GM12878 (cell line): ENCODE measurements at regions not wholly inside any gene's neighbourhood (a gene's known extent, or its start where the extent isn't known, plus 50 kb on each side); places are given as distances from the start of the nearest gene placed in this dataset.

Source experiments
- ATAC-seq: fragments of 200-7000 bp; cut with Tn5 transposase; 3 replicates; pipeline ENCODE4 v1.9.1; 2020; ENCODE audit warnings: mild to moderate bottlenecking, moderate library complexity
- BruUV-seq: library from RNA; stranded (reverse); fragments of 400-500 nt; replicated peaks from 2 replicates; lab custom pipeline; 2021; lab: Mats Ljungman, UMichigan
- CTCF ChIA-PET: fragments of 300-600 bp; sonication (Branson Sonifier 250); formaldehyde crosslinking; extraction: SDS; loops from one replicate; lab custom pipeline; 2021; ENCODE audit warnings: inconsistent platforms; lab: Yijun Ruan, JAX
- POLR2A ChIA-PET: fragments of 350-600 bp; formaldehyde crosslinking; extraction: SDS; loops from one replicate; lab custom pipeline; 2021; ENCODE audit warnings: inconsistent platforms; lab: Charles Lee
- RAD21 ChIA-PET: fragments of 300-600 bp; sonication (Branson Sonifier 250); formaldehyde crosslinking; loops from one replicate; lab custom pipeline; 2023; ENCODE audit warnings: antibody characterized with exemption; ENCODE audit not compliant: unreplicated experiment; lab: Charles Lee
- SMC1A ChIA-PET: fragments of 300-600 bp; sonication (Branson Sonifier 250); formaldehyde crosslinking; loops from one replicate; lab custom pipeline; 2023; ENCODE audit not compliant: unreplicated experiment, uncharacterized antibody; lab: Charles Lee
- DNase-seq: peaks from one replicate; pipeline ENCODE4 v3.0.0-alpha.2; 2011; ENCODE audit warnings: low read depth, low spot score
- FAIRE-seq: peaks from 3 replicates; lab custom pipeline; 2011; peaks lifted over from hg19 to GRCh38; lab: Jason Lieb, UNC
- H2AFZ ChIP-seq: 2 replicates; pipeline ENCODE4 v1.6.0; 2011; ENCODE audit warnings: low read depth, low read length, control low read depth; ENCODE audit not compliant: control insufficient read depth
- H3K27ac ChIP-seq: 2 replicates; pipeline ENCODE4 v1.5.1; 2011; ENCODE audit warnings: control low read depth; ENCODE audit not compliant: control insufficient read depth, insufficient read depth
- H3K27me3 ChIP-seq, 2 experiments: replicated peaks in 1 of 2; 2 replicates each; pipeline versions ENCODE4 v1.6.0 to v1.6.1; 2011; ENCODE audit warnings: low read length in 1 of 2; ENCODE audit not compliant: control insufficient read depth in 2 of 2, insufficient read depth in 2 of 2
- H3K36me3 ChIP-seq, 2 experiments: 2 replicates each; pipeline ENCODE4 v1.5.1; 2011; ENCODE audit warnings: low read length in 1 of 2; ENCODE audit not compliant: control insufficient read depth in 2 of 2, insufficient read depth in 2 of 2
- H3K4me1 ChIP-seq: 2 replicates; pipeline ENCODE4 v1.6.1; 2011; ENCODE audit warnings: mild to moderate bottlenecking, low read length, moderate library complexity, mixed read lengths; ENCODE audit not compliant: control insufficient read depth, insufficient read depth
- H3K4me2 ChIP-seq: 2 replicates; pipeline ENCODE4 v1.6.0; 2011; ENCODE audit warnings: control low read depth; ENCODE audit not compliant: control insufficient read depth, insufficient read depth
- H3K4me3 ChIP-seq: fragments of 200-600 bp; sonication (generic); 2 replicates; pipeline ENCODE4 v1.5.1; 2016
- H3K79me2 ChIP-seq: 2 replicates; pipeline ENCODE4 v1.6.0; 2011; ENCODE audit warnings: low read length; ENCODE audit not compliant: control insufficient read depth, insufficient read depth
- H3K9ac ChIP-seq: 2 replicates; pipeline ENCODE4 v1.8.0; 2011; ENCODE audit warnings: low read length, control low read depth, mixed read lengths; ENCODE audit not compliant: control insufficient read depth, insufficient read depth
- H3K9me3 ChIP-seq: replicated peaks from 3 replicates; pipeline ENCODE4 v1.5.1; 2011; ENCODE audit warnings: mild to moderate bottlenecking, low read length; ENCODE audit not compliant: control insufficient read depth, insufficient read depth
- H4K20me1 ChIP-seq: 2 replicates; pipeline ENCODE4 v1.6.0; 2011; ENCODE audit not compliant: control insufficient read depth, insufficient read depth
- CEBPB ChIP-seq, 2 experiments: fragments of 150-350 bp in 1 of 2; IDR thresholded peaks; 2 replicates each; pipeline ENCODE4 v1.6.1; 2012 to 2014; ENCODE audit warnings: low read depth in 2 of 2, low read length in 2 of 2, borderline replicate concordance in 1 of 2, inconsistent platforms in 1 of 2
- ESRRA ChIP-seq: IDR thresholded peaks from 2 replicates; pipeline ENCODE4 v1.6.1; 2012; ENCODE audit warnings: mild to moderate bottlenecking, low read length, improper control_type of control experiment
- MTA3 ChIP-seq: IDR thresholded peaks from 2 replicates; pipeline ENCODE4 v1.6.1; 2012; ENCODE audit warnings: low read length, inconsistent platforms, borderline replicate concordance
- NR2C2 ChIP-seq: IDR thresholded peaks from 2 replicates; pipeline ENCODE4 v1.6.1; 2011; ENCODE audit warnings: borderline replicate concordance, low read depth; ENCODE audit not compliant: control insufficient read depth, insufficient read length
- PAX5 ChIP-seq: IDR thresholded peaks from 2 replicates; pipeline ENCODE4 v1.6.1; 2011; ENCODE audit warnings: low read depth, low read length, borderline replicate concordance
- RBBP5 ChIP-seq: fragments of 200-600 bp; sonication (generic); conservative IDR thresholded peaks from 2 replicates; pipeline ENCODE4 v1.6.1; 2016
- SIX5 ChIP-seq: IDR thresholded peaks from 2 replicates; pipeline ENCODE4 v1.6.1; 2011; ENCODE audit warnings: mild to moderate bottlenecking, low read depth, low read length, moderate library complexity; ENCODE audit not compliant: severe bottlenecking
- SMC3 ChIP-seq: IDR thresholded peaks from 2 replicates; pipeline ENCODE4 v1.6.1; 2011; ENCODE audit warnings: low read length, improper control_type of control experiment, borderline replicate concordance
- ZBED1 ChIP-seq: IDR thresholded peaks from 2 replicates; pipeline ENCODE4 v1.6.1; 2016; ENCODE audit warnings: borderline replicate concordance
- ZNF24 ChIP-seq: fragments of 450-650 bp; IDR thresholded peaks from 2 replicates; pipeline ENCODE4 v1.6.1; 2017; ENCODE audit warnings: antibody characterized with exemption, mild to moderate bottlenecking
- ZNF384 ChIP-seq: IDR thresholded peaks from 2 replicates; pipeline ENCODE4 v1.6.1; 2012; ENCODE audit warnings: low read depth, mild to moderate bottlenecking, low read length, improper control_type of control experiment, borderline replicate concordance
- WGBS: methylation state at CpG from one replicate; pipeline ENCODE4 v1.1.6; 2016; ENCODE audit warnings: low lambda C conversion rate; ENCODE audit not compliant: insufficient replicate concordance, insufficient coverage; ENCODE audit errors: missing lambda C conversion rate; 5-methylcytosine and 5-hydroxymethylcytosine counted together
- in situ Hi-C: fragments of 300-500 bp; cut with MboI; formaldehyde crosslinking; loops from 9 replicates; pipeline ENCODE4 v1.14.3; 2018; ENCODE audit warnings: mixed read lengths
- intact Hi-C: fragments of 100-400 bp; cut with micrococcal nuclease; formaldehyde crosslinking; loops from one replicate; pipeline ENCODE4 v1.14.2; 2022; ENCODE audit not compliant: unreplicated experiment
- TF ChIP-seq, protein P1 (sequence below): fragments of 450-650 bp; IDR thresholded peaks from 2 replicates; pipeline ENCODE4 v1.6.1; 2017; ENCODE audit warnings: mild to moderate bottlenecking
- TF ChIP-seq, protein P2 (sequence below): IDR thresholded peaks from 2 replicates; pipeline ENCODE4 v1.6.1; 2011; ENCODE audit warnings: low read depth, low read length, improper control_type of control experiment, borderline replicate concordance
- TF ChIP-seq, protein P3 (sequence below), 3 experiments: IDR thresholded peaks in 2 of 3; conservative IDR thresholded peaks in 1 of 3; 2 replicates each; pipeline ENCODE4 v1.5.1; 2011; ENCODE audit warnings: low read depth in 3 of 3, low read length in 3 of 3, mild to moderate bottlenecking in 3 of 3, control low read depth in 2 of 3, moderate library complexity in 2 of 3, inconsistent platforms in 1 of 3, mixed read lengths in 1 of 3; ENCODE audit not compliant: control insufficient read depth in 2 of 3, insufficient read depth in 1 of 3; ENCODE audit errors: extremely low read depth in 1 of 3

DNA sequence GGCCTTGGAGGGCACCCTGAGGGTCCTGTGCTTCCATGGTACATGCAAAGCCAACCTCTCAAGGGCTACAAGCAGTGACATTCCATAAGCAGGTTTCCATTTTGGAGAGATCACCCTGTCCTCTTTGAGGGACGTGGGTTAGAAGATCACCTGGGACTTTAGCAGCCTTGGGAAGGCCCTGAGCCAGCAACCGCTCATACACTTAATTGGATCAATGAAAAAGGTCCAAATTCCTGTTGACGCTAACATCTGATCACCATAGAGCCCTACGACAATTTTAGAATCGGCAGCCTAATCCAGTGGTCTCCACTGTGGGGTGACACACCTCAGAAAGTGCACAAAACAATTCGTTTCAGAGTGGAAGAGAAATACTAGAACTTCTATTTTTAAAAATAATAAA is 196.0 kb upstream of the NR3C1 start (continued):
- TF ChIP-seq, protein P1, sequence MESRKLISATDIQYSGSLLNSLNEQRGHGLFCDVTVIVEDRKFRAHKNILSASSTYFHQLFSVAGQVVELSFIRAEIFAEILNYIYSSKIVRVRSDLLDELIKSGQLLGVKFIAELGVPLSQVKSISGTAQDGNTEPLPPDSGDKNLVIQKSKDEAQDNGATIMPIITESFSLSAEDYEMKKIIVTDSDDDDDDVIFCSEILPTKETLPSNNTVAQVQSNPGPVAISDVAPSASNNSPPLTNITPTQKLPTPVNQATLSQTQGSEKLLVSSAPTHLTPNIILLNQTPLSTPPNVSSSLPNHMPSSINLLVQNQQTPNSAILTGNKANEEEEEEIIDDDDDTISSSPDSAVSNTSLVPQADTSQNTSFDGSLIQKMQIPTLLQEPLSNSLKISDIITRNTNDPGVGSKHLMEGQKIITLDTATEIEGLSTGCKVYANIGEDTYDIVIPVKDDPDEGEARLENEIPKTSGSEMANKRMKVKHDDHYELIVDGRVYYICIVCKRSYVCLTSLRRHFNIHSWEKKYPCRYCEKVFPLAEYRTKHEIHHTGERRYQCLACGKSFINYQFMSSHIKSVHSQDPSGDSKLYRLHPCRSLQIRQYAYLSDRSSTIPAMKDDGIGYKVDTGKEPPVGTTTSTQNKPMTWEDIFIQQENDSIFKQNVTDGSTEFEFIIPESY, result no peak
- no peak for TF ChIP-seq SMC3
- TF ChIP-seq SIX5, result no peak
- no peak for TF ChIP-seq ZNF24

DNA sequence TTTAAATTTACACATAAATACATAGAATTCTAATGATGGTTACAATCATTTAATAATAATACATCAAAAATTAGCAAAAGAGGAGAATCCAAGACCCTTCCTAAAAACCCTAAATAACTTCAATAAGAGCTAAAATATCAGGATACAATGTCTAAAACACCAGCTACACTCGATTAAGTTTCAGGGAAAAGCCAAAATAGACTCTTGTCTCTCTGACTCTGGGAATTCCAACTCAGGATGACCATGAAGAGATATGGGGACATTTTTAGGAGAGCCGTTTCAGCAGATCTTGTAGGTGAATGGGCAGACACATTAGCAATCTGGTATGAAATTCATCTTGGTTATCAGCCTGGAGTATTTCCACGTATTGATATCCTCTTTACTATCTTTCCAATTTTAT is 193.3 kb upstream of the NR3C1 start:
- H3K79me2 ChIP-seq, result no peaks in the 10 kb centered on the region
- no TSS peak for BruUV-seq
- no peak overlapping the region for H2AFZ ChIP-seq
- no peaks in the 10 kb centered on the region for H3K27me3 ChIP-seq
- in situ Hi-C loops (loop anchor here (10.0 kb wide), 1 partner anchor 228 kb away; no protein-coding TSS in a partner anchor), intact Hi-C loops (loop anchor here (10.0 kb wide), 1 partner anchor 192 kb away; the partner anchor contains the start of gene NR3C1)
- no peaks in the 10 kb centered on the region for H3K36me3 ChIP-seq
- no peak overlapping the region for H3K9ac ChIP-seq
- WGBS, result 96% methylated on average over 3 of the region's 3 CpGs
- RAD21 ChIA-PET, result interaction anchor here (1.0 kb wide), 1 partner anchor 161 kb away, joined by 3 read pairs; no protein-coding TSS in a partner anchor
- FAIRE-seq (no peak), DNase-seq (no peak), ATAC-seq (no peak)
- CTCF ChIA-PET, result no interaction called here
- no peak overlapping the region for H3K4me2 ChIP-seq
- POLR2A ChIA-PET, result interaction anchor here (0.9 to 1.0 kb wide), 2 partner anchors 8 to 27 kb away, joined by 3 to 4 read pairs; no protein-coding TSS in a partner anchor
- no peaks in the 10 kb centered on the region; the same call in 1 of the 3 replicates for H3K9me3 ChIP-seq
- no peaks in the 10 kb centered on the region for H4K20me1 ChIP-seq
- TF ChIP-seq ESRRA, result no peak
- no peak for TF ChIP-seq CEBPB (IDR thresholded peaks at IDR 0.05; ENCODE audit: borderline replicate concordance in 1 of 2, low read depth in 2 of 2, low read length in 2 of 2)
- TF ChIP-seq, protein P2, sequence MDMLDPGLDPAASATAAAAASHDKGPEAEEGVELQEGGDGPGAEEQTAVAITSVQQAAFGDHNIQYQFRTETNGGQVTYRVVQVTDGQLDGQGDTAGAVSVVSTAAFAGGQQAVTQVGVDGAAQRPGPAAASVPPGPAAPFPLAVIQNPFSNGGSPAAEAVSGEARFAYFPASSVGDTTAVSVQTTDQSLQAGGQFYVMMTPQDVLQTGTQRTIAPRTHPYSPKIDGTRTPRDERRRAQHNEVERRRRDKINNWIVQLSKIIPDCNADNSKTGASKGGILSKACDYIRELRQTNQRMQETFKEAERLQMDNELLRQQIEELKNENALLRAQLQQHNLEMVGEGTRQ, result no peak
- no peak for TF ChIP-seq NR2C2
- no peak for TF ChIP-seq ZNF384
- TF ChIP-seq PAX5, result no peak
- TF ChIP-seq, protein P3, sequence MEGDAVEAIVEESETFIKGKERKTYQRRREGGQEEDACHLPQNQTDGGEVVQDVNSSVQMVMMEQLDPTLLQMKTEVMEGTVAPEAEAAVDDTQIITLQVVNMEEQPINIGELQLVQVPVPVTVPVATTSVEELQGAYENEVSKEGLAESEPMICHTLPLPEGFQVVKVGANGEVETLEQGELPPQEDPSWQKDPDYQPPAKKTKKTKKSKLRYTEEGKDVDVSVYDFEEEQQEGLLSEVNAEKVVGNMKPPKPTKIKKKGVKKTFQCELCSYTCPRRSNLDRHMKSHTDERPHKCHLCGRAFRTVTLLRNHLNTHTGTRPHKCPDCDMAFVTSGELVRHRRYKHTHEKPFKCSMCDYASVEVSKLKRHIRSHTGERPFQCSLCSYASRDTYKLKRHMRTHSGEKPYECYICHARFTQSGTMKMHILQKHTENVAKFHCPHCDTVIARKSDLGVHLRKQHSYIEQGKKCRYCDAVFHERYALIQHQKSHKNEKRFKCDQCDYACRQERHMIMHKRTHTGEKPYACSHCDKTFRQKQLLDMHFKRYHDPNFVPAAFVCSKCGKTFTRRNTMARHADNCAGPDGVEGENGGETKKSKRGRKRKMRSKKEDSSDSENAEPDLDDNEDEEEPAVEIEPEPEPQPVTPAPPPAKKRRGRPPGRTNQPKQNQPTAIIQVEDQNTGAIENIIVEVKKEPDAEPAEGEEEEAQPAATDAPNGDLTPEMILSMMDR (IDR thresholded peaks at IDR 0.05 in 2 of 3, conservative IDR thresholded peaks at IDR 0.05 in 1 of 3; ENCODE audit: control insufficient read depth in 2 of 3, extremely low read depth in 1 of 3, insufficient read depth in 1 of 3, low read depth in 3 of 3, low read length in 3 of 3), result no peak
- no peak for TF ChIP-seq RBBP5
- TF ChIP-seq ZBED1, result no peak
- no peak for TF ChIP-seq MTA3
- H3K4me1 ChIP-seq, result peaks cover 33% of the 10 kb centered on the region
- SMC1A ChIA-PET, result interaction anchor here (0.8 to 1.6 kb wide), 2 partner anchors 9 to 13 kb away, joined by 3 to 11 read pairs; no protein-coding TSS in a partner anchor
- no peak overlapping the region for H3K4me3 ChIP-seq
- no peak overlapping the region for H3K27ac ChIP-seq
